NOMO-1 (cell line): ENCODE measurements at regions not wholly inside any gene's neighbourhood (a gene's known extent, or its start where the extent isn't known, plus 50 kb on each side); places are given as distances from the start of the nearest gene placed in this dataset.
A peak's percentile ranks its signal among the peaks of the same experiment; 100 is the strongest.
"Not testable (repeated sequence)": the region's sequence is repeated elsewhere in the genome, so short reads cannot be mapped to it uniquely, and the experiment has no call there.

Experiments used
- DNase-seq, 2 experiments: peaks; one replicate each; lab custom pipeline; 2025; ENCODE audit not compliant: unreplicated experiment in 2 of 2; lab: John Stamatoyannopoulos, UW

DNA sequence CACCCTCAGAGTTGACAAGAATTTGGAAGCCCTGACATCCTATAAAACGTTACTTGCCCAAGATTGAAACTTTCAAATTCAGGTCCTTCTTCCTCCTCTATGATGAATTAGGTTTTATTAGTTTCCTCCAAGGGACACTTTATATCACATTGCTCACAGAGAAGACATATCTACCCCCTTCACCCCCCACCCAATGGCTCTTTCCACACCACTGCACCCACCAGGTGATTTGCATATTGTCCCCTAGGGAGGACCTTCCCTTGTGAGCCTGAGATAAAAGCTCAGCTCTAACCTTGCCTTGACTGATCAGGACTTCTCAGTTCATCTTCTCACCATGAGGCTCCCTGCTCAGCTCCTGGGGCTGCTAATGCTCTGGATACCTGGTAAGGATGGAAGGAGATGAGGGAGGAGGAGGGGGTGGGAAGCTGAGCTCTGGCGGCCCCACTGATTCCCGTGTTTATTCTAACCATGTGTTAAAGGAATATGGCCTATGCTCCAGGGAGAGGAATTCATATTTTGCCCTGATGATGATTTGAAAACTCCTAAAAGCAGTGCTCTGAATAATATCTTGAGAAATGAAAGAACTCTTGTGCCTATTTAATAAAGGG is 1255.8 kb downstream of the RPIA start:
- DNase-seq: not testable (repeated sequence)

DNA sequence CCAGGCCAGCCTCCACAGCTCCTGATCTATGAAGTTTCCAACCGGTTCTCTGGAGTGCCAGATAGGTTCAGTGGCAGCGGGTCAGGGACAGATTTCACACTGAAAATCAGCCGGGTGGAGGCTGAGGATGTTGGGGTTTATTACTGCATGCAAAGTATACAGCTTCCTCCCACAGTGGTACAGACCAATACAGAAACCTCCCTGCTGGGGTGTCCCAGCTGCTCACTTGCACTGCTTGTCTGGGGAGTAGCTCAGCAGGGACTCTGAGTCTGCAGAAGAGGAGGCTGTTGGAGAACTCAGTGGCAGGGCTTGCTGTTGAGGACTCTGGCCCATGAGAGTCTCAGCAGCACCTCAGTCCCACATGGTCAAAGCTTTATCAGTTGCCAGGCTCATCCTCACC is 1256.6 kb downstream of the RPIA start:
- DNase-seq: not testable (repeated sequence)

DNA sequence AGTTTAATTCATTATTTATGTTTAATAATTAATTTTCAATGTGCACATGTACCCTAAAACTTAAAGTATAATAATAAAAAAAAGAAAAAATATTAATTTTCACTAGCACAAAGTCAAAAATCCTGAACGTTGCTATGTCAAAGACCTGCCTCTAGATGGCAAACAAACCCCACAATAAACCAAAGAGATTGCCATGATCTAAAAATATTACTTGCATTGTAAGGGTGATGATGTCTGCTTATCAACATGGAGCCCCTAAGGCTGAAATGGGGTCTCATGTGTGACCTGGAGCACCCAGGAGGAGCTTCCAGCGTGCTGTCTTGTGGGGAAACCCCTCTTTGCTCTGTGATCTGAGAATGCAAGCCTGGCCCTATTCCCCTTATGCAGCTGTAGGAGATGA is 1259.3 kb downstream of the RPIA start:
- DNase-seq: not testable (repeated sequence)

- not testable (repeated sequence) for DNase-seq
Observed at GRCh38 chr2:89957236-89957635, 1265.8 kb downstream of the RPIA start.

DNA sequence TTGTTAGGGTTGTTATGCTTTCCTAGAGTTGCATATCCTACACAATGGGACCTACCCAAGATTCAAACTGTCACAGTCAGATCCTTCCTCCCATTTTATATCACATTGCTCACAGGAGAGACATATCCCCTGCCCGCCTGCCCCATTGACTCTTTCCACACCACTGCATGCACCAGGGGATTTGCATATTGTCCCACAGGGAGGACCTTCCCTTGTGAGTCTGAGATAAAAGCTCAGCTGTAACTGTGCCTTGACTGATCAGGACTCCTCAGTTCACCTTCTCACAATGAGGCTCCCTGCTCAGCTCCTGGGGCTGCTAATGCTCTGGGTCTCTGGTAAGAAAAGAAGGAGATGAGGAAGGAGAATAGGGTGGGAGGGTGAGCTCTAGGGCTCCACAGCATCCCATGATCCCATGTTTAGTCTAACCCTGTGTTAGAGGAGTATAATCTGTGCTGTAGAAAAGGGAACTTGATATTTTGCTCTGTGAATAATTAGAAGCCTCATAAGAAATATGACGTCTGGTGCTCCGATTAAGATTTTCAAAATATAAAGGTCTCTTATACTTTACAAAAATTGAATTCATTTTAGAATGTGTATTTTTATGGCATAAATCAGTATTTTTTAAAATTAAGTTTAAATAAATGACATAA is 1268.4 kb downstream of the RPIA start:
- DNase-seq: not testable (repeated sequence)

DNA sequence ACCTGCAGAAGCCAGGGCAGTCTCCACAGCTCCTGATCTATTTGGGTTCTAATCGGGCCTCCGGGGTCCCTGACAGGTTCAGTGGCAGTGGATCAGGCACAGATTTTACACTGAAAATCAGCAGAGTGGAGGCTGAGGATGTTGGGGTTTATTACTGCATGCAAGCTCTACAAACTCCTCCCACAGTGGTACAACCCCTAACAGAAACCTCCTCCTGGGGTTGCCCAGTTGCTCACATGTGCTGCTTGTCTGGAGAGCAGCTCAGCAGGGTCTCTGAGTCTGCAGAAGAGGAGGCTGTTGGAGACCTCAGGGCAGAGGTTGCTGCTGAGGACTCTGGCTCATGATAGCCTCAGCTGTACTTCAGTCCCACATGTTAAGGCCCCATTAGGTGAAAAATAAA is 1269.1 kb downstream of the RPIA start:
- not testable (repeated sequence) for DNase-seq

DNA sequence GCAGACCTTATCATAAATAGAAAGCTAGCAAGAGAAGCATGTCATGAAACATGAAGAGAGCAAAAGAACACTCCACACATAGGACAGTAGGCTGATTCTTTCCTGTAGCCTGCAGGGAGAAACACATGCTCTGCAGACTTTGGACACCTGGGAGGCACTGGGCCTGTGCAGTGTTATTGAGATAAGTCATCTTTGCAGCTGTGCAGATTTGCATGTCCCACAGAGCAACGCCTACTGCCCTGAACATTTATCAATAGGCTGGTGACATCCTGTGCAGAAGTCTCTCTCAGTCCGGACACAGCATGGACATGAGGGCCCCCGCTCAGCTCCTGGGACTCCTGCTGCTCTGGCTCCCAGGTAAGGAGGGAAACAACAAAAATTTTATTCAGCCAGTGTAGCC is 1277.1 kb downstream of the RPIA start:
- not testable (repeated sequence) for DNase-seq

- DNase-seq: not testable (repeated sequence)
Observed at GRCh38 chr2:89969190-89969589, 1277.7 kb downstream of the RPIA start.

GRCh38 chr2:89973849-89974248 is 1282.4 kb downstream of the RPIA start:
- DNase-seq: not testable (repeated sequence)

GRCh38 chr2:89979826-89980537 is 1288.5 kb downstream of the RPIA start:
- not testable (repeated sequence) for DNase-seq

- DNase-seq: peak; percentile 20 to 35
Observed at GRCh38 chr2:89982246-89982645, 1290.8 kb downstream of the RPIA start.

DNA sequence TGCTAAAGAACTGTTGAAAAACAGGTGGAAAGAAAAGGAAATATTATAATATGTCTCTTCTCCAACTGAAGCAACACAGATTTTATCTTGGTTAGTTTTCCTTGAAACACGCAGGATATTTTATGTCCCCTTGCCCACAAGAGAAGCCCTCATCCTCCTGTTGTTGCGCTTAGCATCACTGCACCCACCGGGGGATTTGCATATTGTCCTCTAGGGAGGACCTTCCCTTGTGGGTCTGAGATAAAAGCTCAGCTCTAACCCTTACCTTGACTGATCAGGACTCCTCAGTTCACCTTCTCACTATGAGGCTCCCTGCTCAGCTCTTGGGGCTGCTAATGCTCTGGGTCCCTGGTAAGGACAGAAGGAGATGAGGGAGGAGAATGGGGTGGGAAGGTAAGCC is 1294.2 kb downstream of the RPIA start:
- DNase-seq: not testable (repeated sequence)

DNA sequence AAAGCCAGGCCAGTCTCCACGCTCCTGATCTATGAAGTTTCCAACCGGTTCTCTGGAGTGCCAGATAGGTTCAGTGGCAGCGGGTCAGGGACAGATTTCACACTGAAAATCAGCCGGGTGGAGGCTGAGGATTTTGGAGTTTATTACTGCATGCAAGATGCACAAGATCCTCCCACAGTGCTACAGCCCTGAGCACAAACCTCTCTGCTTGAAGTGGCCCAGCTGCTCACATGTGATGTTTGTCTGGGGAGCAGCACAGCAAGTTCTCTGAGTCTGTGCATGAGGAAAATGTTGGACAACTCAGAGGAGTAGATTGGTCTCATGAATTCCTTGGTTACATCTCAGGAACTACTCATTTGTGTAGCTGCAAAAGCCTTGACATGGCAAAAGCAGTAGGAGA is 1295.1 kb downstream of the RPIA start:
- not testable (repeated sequence) for DNase-seq

- DNase-seq: not testable (repeated sequence)
Observed at GRCh38 chr2:89996779-89997178, 1305.3 kb downstream of the RPIA start.

DNA sequence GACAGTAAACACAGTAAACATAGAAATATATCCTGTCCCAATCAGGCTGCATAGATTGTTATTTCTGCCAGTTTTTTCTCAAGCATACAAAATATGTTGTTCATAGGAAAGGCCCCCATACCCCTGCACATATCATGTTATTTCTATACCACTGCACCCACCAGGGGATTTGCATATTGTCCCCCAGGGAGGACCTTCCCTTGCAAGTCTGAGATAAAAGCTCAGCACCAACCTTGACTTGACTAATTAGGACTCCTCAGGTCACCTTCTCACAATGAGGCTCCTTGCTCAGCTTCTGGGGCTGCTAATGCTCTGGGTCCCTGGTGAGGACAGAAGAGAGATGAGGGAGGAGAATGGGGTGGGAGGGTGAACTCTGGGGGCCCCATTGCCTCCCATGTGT is 1313.1 kb downstream of the RPIA start:
- not testable (repeated sequence) for DNase-seq

DNA sequence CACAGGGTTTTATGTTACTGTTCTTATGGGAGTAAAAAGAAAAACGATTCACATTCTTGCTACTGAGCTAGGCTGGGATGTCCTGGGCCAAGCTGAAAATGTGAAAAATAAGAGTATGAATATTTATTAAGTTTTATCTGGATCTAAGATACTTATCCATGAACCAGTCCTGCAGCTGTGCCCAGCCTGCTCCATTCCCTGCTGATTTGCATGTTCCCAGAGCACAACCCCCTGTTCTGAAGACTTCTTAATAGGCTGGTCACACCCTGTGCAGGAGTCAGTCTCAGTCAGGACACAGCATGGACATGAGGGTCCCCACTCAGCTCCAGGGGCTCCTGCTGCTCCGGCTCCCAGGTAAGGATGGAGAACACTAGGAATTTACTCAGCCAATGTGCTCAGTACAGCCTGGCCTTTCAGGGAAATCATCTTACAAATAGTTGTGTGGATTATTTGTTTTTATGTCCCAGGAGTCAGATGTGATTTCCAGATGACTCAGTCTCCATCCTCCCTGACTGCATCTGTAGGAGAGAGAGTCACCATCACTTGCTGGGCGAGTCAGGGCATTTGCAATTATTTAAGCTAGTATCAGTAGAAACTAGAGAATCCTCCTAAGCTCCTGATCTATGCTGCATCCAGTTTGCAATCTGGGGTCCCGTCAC is 1319.1 kb downstream of the RPIA start:
- not testable (repeated sequence) for DNase-seq

DNA sequence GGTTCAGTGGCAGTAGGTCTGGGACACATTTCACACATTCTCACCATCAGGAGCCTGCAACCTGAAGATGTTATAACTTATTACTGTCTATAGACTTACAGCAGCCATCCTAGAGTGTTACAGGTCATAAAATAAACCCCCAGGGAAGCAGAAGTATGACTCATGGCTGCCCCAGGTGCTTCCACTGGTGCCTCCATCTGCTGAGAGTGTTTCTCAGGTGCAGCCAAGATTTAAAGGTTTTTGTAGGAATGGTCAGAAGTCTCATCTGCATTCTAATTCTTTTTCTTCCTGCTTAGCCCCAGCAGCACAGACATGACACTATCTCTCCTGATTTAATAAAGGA is 1319.6 kb downstream of the RPIA start:
- not testable (repeated sequence) for DNase-seq

- not testable (repeated sequence) for DNase-seq
Observed at GRCh38 chr2:90019908-90020307, 1328.4 kb downstream of the RPIA start.

DNA sequence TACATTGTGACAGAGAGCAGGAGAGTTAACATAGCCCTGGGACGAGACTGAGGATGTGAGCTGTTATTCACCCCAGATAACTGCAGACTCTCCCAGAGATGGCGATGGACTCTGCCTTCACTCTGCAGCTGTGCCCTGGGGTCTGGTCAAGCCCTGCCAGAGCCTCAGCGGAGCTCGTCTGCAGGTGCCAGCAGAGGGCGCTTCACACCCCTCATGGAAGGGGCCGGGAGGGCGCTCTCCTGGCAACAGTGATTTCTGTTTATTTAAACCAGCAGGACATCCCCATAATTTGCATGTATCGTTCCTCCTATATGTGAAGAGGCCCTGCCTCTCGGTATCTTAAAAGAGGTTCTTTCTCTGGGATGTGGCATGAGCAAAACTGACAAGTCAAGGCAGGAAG is 1329.8 kb downstream of the RPIA start:
- not testable (repeated sequence) for DNase-seq

- DNase-seq: not testable (repeated sequence)
Observed at GRCh38 chr2:90027231-90027643, 1335.8 kb downstream of the RPIA start.

- DNase-seq: peak; percentile 9 to 19
Observed at GRCh38 chr2:90028381-90029079, 1337.1 kb downstream of the RPIA start.
